Karpas-422 (cell line): ENCODE measurements at regions not wholly inside any gene's neighbourhood (a gene's known extent, or its start where the extent isn't known, plus 50 kb on each side); places are given as distances from the start of the nearest gene placed in this dataset.

Experiments used
- DNase-seq: peaks from one replicate; pipeline ENCODE4 v3.0.0-alpha.2; 2015
- H2AFZ ChIP-seq: fragments of 200-600 bp; sonication (generic); 2 replicates; pipeline ENCODE4 v1.6.1; 2014; ENCODE audit warnings: antibody characterized with exemption, low read length, mixed read lengths
- H3K27ac ChIP-seq: fragments of 200-600 bp; sonication (generic); 2 replicates; pipeline ENCODE4 v1.5.1; 2014; ENCODE audit warnings: mild to moderate bottlenecking, low read length, moderate library complexity
- H3K27me3 ChIP-seq: fragments of 200-600 bp; sonication (generic); 2 replicates; pipeline ENCODE4 v1.6.1; 2014; ENCODE audit warnings: low read length, mixed read lengths
- H3K36me3 ChIP-seq: fragments of 200-600 bp; sonication (generic); 2 replicates; pipeline ENCODE4 v1.6.1; 2014; ENCODE audit warnings: low read length, mixed read lengths; ENCODE audit not compliant: insufficient read depth
- H3K4me1 ChIP-seq: fragments of 200-600 bp; sonication (generic); 2 replicates; pipeline ENCODE4 v1.6.1; 2014; ENCODE audit warnings: mild to moderate bottlenecking, low read length, mixed read lengths
- H3K4me2 ChIP-seq: fragments of 200-600 bp; sonication (generic); 2 replicates; pipeline ENCODE4 v1.6.1; 2014; ENCODE audit warnings: low read length, low read depth, mild to moderate bottlenecking; ENCODE audit not compliant: poor library complexity, severe bottlenecking
- H3K4me3 ChIP-seq: fragments of 200-600 bp; sonication (generic); 2 replicates; pipeline ENCODE4 v1.5.1; 2014; ENCODE audit warnings: mild to moderate bottlenecking, antibody characterized with exemption, low read length, mixed read lengths
- H3K79me2 ChIP-seq: fragments of 200-600 bp; sonication (generic); 2 replicates; pipeline ENCODE4 v1.6.1; 2014; ENCODE audit warnings: mild to moderate bottlenecking, low read length, mixed read lengths
- H3K9ac ChIP-seq: fragments of 200-600 bp; sonication (generic); 2 replicates; pipeline ENCODE4 v1.6.0; 2014; ENCODE audit warnings: low read length
- H3K9me2 ChIP-seq: fragments of 200-600 bp; sonication (generic), shearing (Covaris generic); replicated peaks from 2 replicates; pipeline ENCODE4 v1.6.0; 2014; ENCODE audit warnings: mild to moderate bottlenecking, low read length, moderate library complexity; ENCODE audit not compliant: insufficient read depth
- H3K9me3 ChIP-seq: fragments of 300-700, 200-600 bp; sonication (generic); 2 replicates; pipeline ENCODE4 v1.6.1; 2014; ENCODE audit warnings: low read length, mixed read lengths
- H4K20me1 ChIP-seq: fragments of 200-600 bp; sonication (generic); 2 replicates; pipeline ENCODE4 v1.6.1; 2014; ENCODE audit warnings: mild to moderate bottlenecking, antibody characterized with exemption, low read length, low read depth; ENCODE audit not compliant: insufficient read depth

DNA sequence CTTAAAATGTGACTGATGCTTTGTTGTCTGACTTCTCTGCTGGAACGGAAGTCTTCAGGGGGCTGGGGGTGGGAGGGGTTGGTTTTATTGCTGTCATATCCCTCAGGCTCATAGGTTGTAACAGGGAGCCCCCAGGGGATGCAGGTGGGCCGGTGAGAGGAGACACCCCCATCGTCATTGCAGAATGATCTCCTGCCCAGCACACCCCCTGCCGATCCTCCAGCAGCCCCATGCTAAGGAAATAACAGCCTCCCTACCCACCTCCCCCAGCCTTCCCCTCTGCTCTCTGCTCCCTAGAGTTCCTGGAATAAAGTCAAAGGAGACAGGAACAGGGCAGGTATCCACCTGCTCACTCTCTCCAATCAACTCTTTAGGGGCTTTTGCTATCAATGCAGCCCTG is 270.1 kb upstream of the TNRC6C start:
- Histone ChIP-seq H2AFZ (no peak overlapping the region), H3K4me3 (no peak overlapping the region), H3K9me2 (no peaks in the 10 kb centered on the region), H3K4me1 (peaks cover 15% of the 10 kb centered on the region), H4K20me1 (no peaks in the 10 kb centered on the region), H3K4me2 (no peak overlapping the region), H3K27me3 (no peaks in the 10 kb centered on the region), H3K27ac (no peak overlapping the region), H3K79me2 (no peaks in the 10 kb centered on the region), H3K36me3 (no peaks in the 10 kb centered on the region), H3K9ac (no peak overlapping the region), H3K9me3 (no peaks in the 10 kb centered on the region)
- no peak for DNase-seq

DNA sequence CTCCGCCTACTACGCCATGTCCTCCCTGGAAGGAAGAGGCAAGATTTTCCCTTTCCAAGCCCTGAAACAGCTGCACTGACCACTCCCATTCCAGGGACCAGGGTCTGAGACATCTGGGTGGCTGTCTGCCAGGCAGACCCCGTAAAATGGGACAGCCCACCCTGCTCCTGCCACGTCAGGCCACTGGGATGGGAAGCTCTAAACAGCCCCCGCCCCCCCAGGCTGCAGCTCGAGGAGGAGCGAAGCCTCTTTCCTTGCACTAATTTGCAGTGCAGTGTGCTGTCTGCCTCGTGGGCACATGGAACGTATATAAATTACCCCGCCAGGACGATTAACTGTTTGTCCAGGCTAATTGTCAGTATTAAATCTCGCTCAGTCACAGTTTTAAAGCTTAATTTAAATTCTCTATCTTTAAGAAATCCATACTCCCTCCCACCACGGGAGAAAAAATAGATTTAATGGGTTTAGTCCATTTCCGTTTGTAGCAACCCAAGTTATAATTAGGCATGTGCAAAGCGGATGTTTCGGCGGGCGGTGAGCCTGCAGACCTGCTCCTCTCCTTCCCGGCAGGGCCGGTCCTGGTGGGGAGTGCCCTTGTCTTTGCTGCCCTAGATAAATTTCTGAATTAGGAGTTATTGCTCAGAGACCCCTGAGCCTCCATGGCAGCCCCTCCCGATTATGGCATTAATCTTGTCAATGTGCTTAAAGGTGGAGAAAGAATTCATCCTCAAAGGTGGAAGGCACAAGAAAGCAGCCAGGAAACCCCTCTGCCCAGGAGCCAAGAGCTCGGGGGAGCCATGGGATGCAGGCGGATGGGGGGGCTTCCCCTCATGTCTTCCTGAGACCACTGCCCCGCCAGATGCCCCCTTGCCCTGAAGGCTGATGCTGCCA is 268.0 kb upstream of the TNRC6C start:
- peak overlapping the region; percentile 34 for H3K4me3 ChIP-seq
- H3K27me3 ChIP-seq, result no peaks in the 10 kb centered on the region
- H3K9ac ChIP-seq, result peak overlapping the region; percentile 33; the same call in 1 of the 2 replicates
- DNase-seq, result peak; percentile 55
- H3K9me2 ChIP-seq, result no peaks in the 10 kb centered on the region
- H3K4me1 ChIP-seq, result peaks cover 15% of the 10 kb centered on the region
- no peaks in the 10 kb centered on the region for H3K79me2 ChIP-seq
- H4K20me1 ChIP-seq, result no peaks in the 10 kb centered on the region
- H3K9me3 ChIP-seq, result no peaks in the 10 kb centered on the region
- no peaks in the 10 kb centered on the region for H3K36me3 ChIP-seq
- H3K4me2 ChIP-seq, result peak overlapping the region; percentile 64
- H2AFZ ChIP-seq, result no peak overlapping the region
- H3K27ac ChIP-seq, result no peak overlapping the region

DNA sequence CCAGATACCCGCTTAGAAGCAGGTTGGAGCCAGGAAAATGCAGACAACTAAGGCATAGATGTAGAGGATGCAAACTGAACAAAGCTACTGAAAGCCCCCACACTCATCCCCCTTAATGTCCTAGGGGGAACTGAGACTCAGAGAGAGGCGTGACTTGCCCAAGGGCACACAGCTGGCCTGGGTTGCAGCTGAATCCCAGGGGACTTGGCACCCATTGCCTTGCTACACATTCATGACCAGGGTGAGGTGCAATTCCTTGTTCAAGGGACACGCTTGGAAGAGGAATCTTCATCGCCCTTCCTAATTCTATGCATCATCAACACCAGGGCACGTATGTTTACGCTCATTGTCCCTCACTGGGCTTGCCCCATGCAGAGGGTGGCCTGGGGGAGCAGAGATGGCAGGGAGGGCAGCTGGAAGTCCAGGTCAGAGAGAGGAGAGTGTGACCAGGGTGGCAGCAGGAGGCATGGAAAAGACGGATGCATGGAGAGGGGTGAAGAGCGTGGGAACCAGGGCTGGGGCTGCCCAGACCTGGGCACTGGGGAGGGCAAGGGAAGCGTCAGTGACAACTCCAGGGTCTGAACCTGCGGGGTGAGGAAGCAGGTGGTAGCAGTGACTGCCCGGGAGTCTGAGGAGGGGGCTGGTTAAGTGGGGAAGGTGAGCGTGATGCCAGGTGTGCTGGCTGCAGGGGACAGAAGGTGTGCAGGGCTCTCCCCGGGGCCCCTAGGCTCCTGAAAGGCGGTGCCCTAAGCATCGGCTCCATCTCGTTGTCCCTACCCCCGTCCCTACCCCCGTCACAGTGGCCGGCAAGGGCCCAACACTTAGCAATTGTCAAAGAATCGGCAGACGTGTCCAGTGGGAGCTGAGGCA is 267.1 kb upstream of the TNRC6C start:
- H2AFZ ChIP-seq, result no peak overlapping the region
- DNase-seq, result peak; percentile 46
- peaks cover 15% of the 10 kb centered on the region for H3K4me1 ChIP-seq
- no peaks in the 10 kb centered on the region for H3K9me2 ChIP-seq
- no peak overlapping the region for H3K4me3 ChIP-seq
- no peaks in the 10 kb centered on the region for H3K27me3 ChIP-seq
- H3K9ac ChIP-seq, result no peak overlapping the region; the same call in 1 of the 2 replicates
- no peaks in the 10 kb centered on the region for H4K20me1 ChIP-seq
- peak overlapping the region; percentile 64 for H3K4me2 ChIP-seq
- H3K9me3 ChIP-seq, result no peaks in the 10 kb centered on the region
- H3K79me2 ChIP-seq, result no peaks in the 10 kb centered on the region
- H3K36me3 ChIP-seq, result no peaks in the 10 kb centered on the region
- no peak overlapping the region for H3K27ac ChIP-seq

DNA sequence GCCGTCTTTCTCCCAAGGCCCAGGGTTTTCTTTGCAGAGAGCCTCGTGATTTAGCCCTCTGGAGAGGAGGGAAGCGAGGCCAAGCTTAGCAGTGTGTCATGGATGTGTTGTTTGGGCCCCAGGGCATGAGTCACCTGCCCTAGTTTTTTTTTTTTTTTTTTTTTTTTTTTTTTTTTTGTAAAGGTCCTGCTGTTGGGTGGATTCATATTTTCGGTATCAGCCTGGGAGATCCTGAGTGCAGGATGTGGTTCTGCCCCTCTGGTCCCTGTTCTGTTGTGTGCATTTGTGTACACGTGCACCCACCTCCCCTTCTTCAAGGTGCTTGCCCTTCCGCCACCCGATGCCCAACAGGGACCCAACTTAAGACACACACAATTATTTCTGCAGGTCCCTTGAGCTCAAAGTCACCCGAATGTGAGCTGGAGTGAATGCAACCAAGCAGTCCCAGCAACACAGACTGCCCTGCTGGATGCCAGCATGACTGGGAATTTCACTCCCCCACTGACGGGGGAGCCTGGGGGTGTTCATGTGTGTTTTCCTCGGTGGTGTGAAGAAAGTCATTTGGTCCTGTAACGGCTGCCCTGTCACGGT is 265.8 kb upstream of the TNRC6C start:
- Histone ChIP-seq H3K4me3 (no peak overlapping the region), H3K4me1 (peaks cover 15% of the 10 kb centered on the region), H3K27me3 (no peaks in the 10 kb centered on the region), H3K9ac (no peak overlapping the region), H3K27ac (no peak overlapping the region), H3K9me3 (no peaks in the 10 kb centered on the region), H2AFZ (no peak overlapping the region), H3K9me2 (no peaks in the 10 kb centered on the region), H3K4me2 (no peak overlapping the region), H3K79me2 (no peaks in the 10 kb centered on the region), H4K20me1 (no peaks in the 10 kb centered on the region), H3K36me3 (no peaks in the 10 kb centered on the region)
- DNase-seq, result no peak

DNA sequence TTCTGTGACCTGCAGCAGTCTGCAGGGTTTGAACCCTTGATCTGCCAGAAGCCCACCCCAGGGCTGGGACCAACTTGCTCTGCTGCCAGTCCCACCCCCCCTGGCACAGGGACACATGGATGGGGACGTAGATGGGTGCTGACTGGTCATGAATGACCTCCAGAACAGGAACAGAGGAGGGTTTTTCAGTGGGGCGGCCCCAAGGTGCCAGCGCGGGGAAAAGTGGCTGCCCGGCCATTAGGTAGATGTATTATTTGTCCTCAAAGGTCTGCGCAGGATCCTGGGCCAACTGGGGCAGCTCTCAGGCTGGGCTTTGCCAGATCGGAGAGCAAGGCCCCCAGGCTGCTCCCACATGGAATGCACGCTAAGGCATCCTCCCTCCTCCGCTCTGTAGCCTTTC is 265.2 kb upstream of the TNRC6C start:
- no peaks in the 10 kb centered on the region for H3K9me3 ChIP-seq
- H3K9ac ChIP-seq, result no peak overlapping the region
- H3K36me3 ChIP-seq, result no peaks in the 10 kb centered on the region
- H3K4me1 ChIP-seq, result peaks cover 15% of the 10 kb centered on the region
- no peak overlapping the region for H3K4me2 ChIP-seq
- H3K9me2 ChIP-seq, result no peaks in the 10 kb centered on the region
- no peaks in the 10 kb centered on the region for H3K27me3 ChIP-seq
- no peaks in the 10 kb centered on the region for H3K79me2 ChIP-seq
- H3K27ac ChIP-seq, result no peak overlapping the region
- no peak overlapping the region for H3K4me3 ChIP-seq
- H2AFZ ChIP-seq, result no peak overlapping the region
- no peak for DNase-seq
- H4K20me1 ChIP-seq, result no peaks in the 10 kb centered on the region

DNA sequence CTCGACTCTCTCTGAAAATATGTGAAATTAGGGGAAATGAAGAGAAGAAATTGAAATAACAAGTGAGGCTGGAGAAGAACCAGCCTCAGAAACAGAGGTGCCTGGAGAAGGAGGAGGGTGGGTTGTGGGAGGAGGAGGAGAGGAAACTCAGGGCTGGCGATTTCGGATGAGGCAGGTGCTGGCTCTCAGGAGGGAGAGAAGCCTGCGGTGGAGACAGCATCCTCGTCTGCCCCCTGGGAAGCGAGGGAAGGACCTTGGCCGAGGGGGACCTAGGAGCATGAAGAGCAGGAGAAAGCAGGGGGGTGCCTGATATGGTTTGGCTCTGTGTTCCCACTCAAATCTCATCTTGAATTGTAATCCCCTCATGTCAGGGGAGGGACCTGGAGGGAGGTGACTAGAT is 264.7 kb upstream of the TNRC6C start:
- Histone ChIP-seq H3K9me3 (no peaks in the 10 kb centered on the region), H3K36me3 (no peaks in the 10 kb centered on the region), H3K4me1 (peaks cover 15% of the 10 kb centered on the region), H3K4me3 (no peak overlapping the region), H3K27ac (no peak overlapping the region), H3K9me2 (no peaks in the 10 kb centered on the region), H4K20me1 (no peaks in the 10 kb centered on the region), H3K79me2 (no peaks in the 10 kb centered on the region), H3K9ac (no peak overlapping the region), H3K27me3 (no peaks in the 10 kb centered on the region), H3K4me2 (no peak overlapping the region), H2AFZ (no peak overlapping the region)
- DNase-seq, result no peak

DNA sequence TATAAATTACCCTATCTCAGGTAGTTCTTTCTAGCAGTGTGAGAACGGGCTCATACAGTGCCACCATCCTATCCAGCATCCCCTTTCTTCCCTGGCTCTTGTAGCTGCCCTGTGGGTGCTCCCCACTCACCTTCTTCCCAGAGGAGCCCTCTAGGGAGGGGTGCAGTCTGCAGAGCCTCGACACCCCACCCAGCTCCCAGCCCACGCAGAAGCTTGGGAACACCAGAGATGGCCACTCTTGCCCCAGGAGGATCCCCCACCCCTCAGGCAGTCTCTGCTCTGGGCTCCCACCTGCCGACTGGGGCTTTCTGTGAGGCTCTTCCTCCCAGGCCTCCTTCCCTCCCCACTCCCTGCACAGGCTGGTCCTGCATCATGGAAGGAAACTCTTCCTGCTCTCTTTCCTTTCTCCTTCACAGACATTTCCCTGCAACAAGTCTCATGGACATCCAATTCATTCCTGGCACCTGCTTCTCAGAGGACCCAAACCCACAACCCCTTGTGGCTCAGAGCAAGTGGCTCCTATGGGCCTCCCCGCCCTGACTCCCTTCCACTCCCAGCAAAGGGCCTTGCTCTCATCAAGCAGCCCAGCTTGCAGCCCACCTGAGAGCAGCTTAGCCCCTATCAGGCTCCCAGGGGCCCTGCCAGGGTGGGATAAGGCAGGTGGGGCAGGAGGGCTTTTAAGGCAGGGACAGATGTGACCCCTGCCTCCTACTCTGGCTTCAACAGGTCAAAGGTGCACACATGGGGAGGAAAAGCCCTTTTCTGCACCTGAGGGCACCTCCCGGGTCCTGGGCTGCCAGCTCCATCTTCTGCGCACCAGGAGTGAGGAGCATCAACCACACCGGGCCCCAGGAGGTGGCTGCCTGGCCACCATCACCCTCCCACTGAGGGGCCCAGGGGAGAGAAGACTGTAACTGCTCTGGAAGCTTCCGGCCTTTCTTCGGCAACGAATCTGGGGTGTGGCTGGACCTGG is 263.8 kb upstream of the TNRC6C start:
- H4K20me1 ChIP-seq, result no peaks in the 10 kb centered on the region
- peaks cover 15% of the 10 kb centered on the region for H3K4me1 ChIP-seq
- no peak overlapping the region for H3K9ac ChIP-seq
- H3K36me3 ChIP-seq, result no peaks in the 10 kb centered on the region
- H3K4me3 ChIP-seq, result no peak overlapping the region
- DNase-seq, result no peak
- H3K79me2 ChIP-seq, result no peaks in the 10 kb centered on the region
- no peak overlapping the region for H3K4me2 ChIP-seq
- H2AFZ ChIP-seq, result no peak overlapping the region
- no peaks in the 10 kb centered on the region for H3K27me3 ChIP-seq
- no peak overlapping the region for H3K27ac ChIP-seq
- H3K9me3 ChIP-seq, result no peaks in the 10 kb centered on the region
- H3K9me2 ChIP-seq, result no peaks in the 10 kb centered on the region
